ENCODE measurements at regions not wholly inside any gene's neighbourhood (a gene's known extent, or its start where the extent isn't known, plus 50 kb on each side); places are given as distances from the start of the nearest gene placed in this dataset.
"Not testable (repeated sequence)": the region's sequence is repeated elsewhere in the genome, so short reads cannot be mapped to it uniquely, and the experiment has no call there.

- Histone ChIP-seq H3K4me3 (ENCODE audit: low read depth in 1 of 3, low read length in 3 of 3) (no peak overlapping the region), H3K4me1 (ENCODE audit: control insufficient read depth in 4 of 4, insufficient read depth in 4 of 4, low read length in 3 of 4) (no peaks in the 10 kb centered on the region), H3K36me3 (ENCODE audit: control insufficient read depth in 4 of 4, insufficient read depth in 3 of 4, low read depth in 1 of 4, low read length in 3 of 4) (no peaks in the 10 kb centered on the region), H3K27me3 (ENCODE audit: control insufficient read depth in 4 of 4, insufficient read depth in 4 of 4, low read length in 3 of 4) (no peaks in the 10 kb centered on the region), H3K27ac (ENCODE audit: low read depth in 1 of 2, low read length in 2 of 2) (no peak overlapping the region), H3K9ac (ENCODE audit: low read depth in 1 of 2, low read length in 2 of 2) (no peak overlapping the region), H3K9me3 (ENCODE audit: control insufficient read depth in 4 of 4, low read length in 3 of 4) (no peaks in the 10 kb centered on the region)
- 44% methylated on average over 2 of the region's 2 CpGs for WGBS
- TF ChIP-seq HNF4A (conservative IDR thresholded peaks at IDR 0.05) = peak; percentile 48 to 55
- no peak for TF ChIP-seq TAF1 (conservative IDR thresholded peaks at IDR 0.05)
- TF ChIP-seq EGR1 (IDR thresholded peaks at IDR 0.05; ENCODE audit: low read depth in 2 of 2) = no peak
- no peak for TF ChIP-seq RXRA (IDR thresholded peaks at IDR 0.05)
- no peak for TF ChIP-seq YY1 (IDR thresholded peaks at IDR 0.05)
- TF ChIP-seq ATF3 (IDR thresholded peaks at IDR 0.05) = no peak
- no peak for TF ChIP-seq JUND (IDR thresholded peaks at IDR 0.05)
- DNase-seq (ENCODE audit: low spot score) = no peak
Observed at GRCh38 chr2:124985270-124985669, 960.2 kb downstream of the CNTNAP5 start.

GRCh38 chr2:124986136-124986535, 961.0 kb downstream of the CNTNAP5 start:
- Histone ChIP-seq H3K9ac (ENCODE audit: low read depth in 1 of 2, low read length in 2 of 2) (no peak overlapping the region), H3K4me3 (ENCODE audit: low read depth in 1 of 3, low read length in 3 of 3) (no peak overlapping the region), H3K36me3 (ENCODE audit: control insufficient read depth in 4 of 4, insufficient read depth in 3 of 4, low read depth in 1 of 4, low read length in 3 of 4) (no peaks in the 10 kb centered on the region), H3K27me3 (ENCODE audit: control insufficient read depth in 4 of 4, insufficient read depth in 4 of 4, low read length in 3 of 4) (no peaks in the 10 kb centered on the region), H3K27ac (ENCODE audit: low read depth in 1 of 2, low read length in 2 of 2) (no peak overlapping the region), H3K9me3 (ENCODE audit: control insufficient read depth in 4 of 4, low read length in 3 of 4) (no peaks in the 10 kb centered on the region), H3K4me1 (ENCODE audit: control insufficient read depth in 4 of 4, insufficient read depth in 4 of 4, low read length in 3 of 4) (no peaks in the 10 kb centered on the region)
- DNase-seq (ENCODE audit: low spot score) = no peak
- 49% methylated on average over 4 of the region's 4 CpGs for WGBS
- TF ChIP-seq NR2F2 (IDR thresholded peaks at IDR 0.05) (peak; percentile 72), CTCF (IDR thresholded peaks at IDR 0.05; ENCODE audit: low read depth, low read length, missing input control) (no peak)

GRCh38 chr2:124986870-124987269, 961.8 kb downstream of the CNTNAP5 start:
- not testable (repeated sequence) for H3K36me3 ChIP-seq (ENCODE audit: control insufficient read depth in 4 of 4, insufficient read depth in 3 of 4, low read depth in 1 of 4, low read length in 3 of 4); DNase-seq (ENCODE audit: low spot score); H3K27ac ChIP-seq (ENCODE audit: low read depth in 1 of 2, low read length in 2 of 2); H3K9me3 ChIP-seq (ENCODE audit: control insufficient read depth in 4 of 4, low read length in 3 of 4); H3K9ac ChIP-seq (ENCODE audit: low read depth in 1 of 2, low read length in 2 of 2); H3K4me1 ChIP-seq (ENCODE audit: control insufficient read depth in 4 of 4, insufficient read depth in 4 of 4, low read length in 3 of 4); H3K27me3 ChIP-seq (ENCODE audit: control insufficient read depth in 4 of 4, insufficient read depth in 4 of 4, low read length in 3 of 4); H3K4me3 ChIP-seq (ENCODE audit: low read depth in 1 of 3, low read length in 3 of 3)
- WGBS = 92% methylated on average over 11 of the region's 11 CpGs

GRCh38 chr2:124987436-124987835, 962.3 kb downstream of the CNTNAP5 start:
- not testable (repeated sequence) for H3K4me1 ChIP-seq (ENCODE audit: control insufficient read depth in 4 of 4, insufficient read depth in 4 of 4, low read length in 3 of 4); DNase-seq (ENCODE audit: low spot score); H3K27me3 ChIP-seq (ENCODE audit: control insufficient read depth in 4 of 4, insufficient read depth in 4 of 4, low read length in 3 of 4); H3K4me3 ChIP-seq (ENCODE audit: low read depth in 1 of 3, low read length in 3 of 3); H3K9ac ChIP-seq (ENCODE audit: low read depth in 1 of 2, low read length in 2 of 2); H3K36me3 ChIP-seq (ENCODE audit: control insufficient read depth in 4 of 4, insufficient read depth in 3 of 4, low read depth in 1 of 4, low read length in 3 of 4); H3K27ac ChIP-seq (ENCODE audit: low read depth in 1 of 2, low read length in 2 of 2); H3K9me3 ChIP-seq (ENCODE audit: control insufficient read depth in 4 of 4, low read length in 3 of 4)
- 94% methylated on average over 28 of the region's 28 CpGs for WGBS
